Right ventricle myocardium inferior (tissue), 1 donor: ENCODE measurements at regions not wholly inside any gene's neighbourhood (a gene's known extent, or its start where the extent isn't known, plus 50 kb on each side); places are given as distances from the start of the nearest gene placed in this dataset.

Experiments
- ATAC-seq: fragments of 200-7000 bp; cut with Tn5 transposase; one replicate; pipeline ENCODE4 v1.9.1; 2020; ENCODE audit warnings: mild to moderate bottlenecking, moderate library complexity
- DNase-seq: peaks from one replicate; pipeline ENCODE4 v3.0.0; 2021; ENCODE audit errors: missing footprints
- intact Hi-C: fragments of 100-400 bp; cut with DNase I; formaldehyde crosslinking; loops from one replicate; pipeline ENCODE4 v1.11.0; 2022
- donor health status: DM: no; HTN: yes; CAD: no; lungs with severe emphysema.

DNA sequence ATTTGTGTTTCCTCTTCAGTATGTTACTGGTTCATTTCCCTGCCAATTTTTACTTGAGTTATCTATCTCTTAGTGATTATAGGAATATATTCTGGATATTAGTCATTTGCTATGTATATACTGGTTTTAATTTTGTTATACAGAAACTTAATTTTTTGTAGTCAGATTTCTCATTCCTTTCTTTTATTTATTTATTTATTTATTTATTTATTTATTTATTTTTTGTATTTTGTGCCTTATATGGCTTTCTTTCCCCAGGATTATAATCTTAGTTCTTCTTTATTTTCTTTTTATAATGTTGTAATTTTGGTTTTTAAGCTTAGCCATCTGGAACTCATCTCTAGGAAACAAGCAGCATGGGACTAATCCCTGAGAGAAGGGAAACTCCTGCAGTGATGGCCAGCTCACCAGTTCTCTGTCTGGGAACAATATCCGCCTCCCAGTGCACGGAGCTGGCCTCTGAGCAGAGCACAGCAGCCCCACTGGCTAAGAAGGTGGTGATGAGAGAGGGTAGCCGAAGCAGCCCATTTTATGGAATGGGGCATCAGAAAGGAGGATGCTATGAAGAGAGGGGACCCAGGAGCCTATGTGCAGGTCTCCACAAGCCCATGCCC is 54.5 kb upstream of the ADORA2B start:
- ATAC-seq (no peak), DNase-seq (no peak)
- intact Hi-C loops: no loop called here

DNA sequence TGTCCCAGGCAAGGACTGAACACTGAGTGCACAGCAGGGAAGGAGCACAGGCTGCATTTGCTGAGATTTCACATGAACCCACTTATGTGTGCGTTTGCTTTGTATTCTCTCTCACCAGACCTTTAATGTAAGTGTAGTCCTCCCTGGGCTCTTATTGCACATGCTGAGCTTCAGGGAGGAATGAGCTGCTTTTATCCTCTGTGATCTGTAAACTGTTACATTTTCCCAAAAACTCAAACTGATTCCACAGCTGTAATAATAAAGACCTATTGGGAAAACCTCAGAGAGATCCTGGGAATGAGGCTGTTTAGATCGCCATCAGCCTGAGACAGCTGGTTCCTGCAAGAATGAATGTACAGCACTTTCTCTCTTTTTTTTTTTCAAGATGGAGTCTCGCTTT is 53.6 kb upstream of the ADORA2B start:
- DNase-seq: no peak
- intact Hi-C loops: no loop called here
- no peak for ATAC-seq

DNA sequence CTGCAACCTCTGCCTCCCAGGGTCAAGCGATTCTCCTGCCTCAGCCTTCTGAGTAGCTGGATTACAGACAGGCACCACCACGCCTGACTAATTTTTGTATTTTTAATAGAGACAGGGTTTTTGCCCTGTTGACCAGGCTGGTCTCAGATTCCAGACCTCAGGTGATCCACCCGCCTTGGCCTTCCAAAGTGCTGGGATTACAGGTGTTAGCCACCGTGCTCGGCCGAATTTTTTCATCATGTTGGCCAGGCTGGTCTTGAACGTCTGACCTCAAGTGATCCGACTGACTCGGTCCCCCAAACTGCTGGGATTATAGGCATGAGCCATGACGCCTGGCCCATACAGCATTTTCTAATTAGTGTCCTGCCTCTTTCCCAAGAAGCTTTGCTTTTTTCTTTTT is 52.7 kb upstream of the ADORA2B start:
- ATAC-seq: no peak
- DNase-seq: no peak
- intact Hi-C loops: no loop called here

DNA sequence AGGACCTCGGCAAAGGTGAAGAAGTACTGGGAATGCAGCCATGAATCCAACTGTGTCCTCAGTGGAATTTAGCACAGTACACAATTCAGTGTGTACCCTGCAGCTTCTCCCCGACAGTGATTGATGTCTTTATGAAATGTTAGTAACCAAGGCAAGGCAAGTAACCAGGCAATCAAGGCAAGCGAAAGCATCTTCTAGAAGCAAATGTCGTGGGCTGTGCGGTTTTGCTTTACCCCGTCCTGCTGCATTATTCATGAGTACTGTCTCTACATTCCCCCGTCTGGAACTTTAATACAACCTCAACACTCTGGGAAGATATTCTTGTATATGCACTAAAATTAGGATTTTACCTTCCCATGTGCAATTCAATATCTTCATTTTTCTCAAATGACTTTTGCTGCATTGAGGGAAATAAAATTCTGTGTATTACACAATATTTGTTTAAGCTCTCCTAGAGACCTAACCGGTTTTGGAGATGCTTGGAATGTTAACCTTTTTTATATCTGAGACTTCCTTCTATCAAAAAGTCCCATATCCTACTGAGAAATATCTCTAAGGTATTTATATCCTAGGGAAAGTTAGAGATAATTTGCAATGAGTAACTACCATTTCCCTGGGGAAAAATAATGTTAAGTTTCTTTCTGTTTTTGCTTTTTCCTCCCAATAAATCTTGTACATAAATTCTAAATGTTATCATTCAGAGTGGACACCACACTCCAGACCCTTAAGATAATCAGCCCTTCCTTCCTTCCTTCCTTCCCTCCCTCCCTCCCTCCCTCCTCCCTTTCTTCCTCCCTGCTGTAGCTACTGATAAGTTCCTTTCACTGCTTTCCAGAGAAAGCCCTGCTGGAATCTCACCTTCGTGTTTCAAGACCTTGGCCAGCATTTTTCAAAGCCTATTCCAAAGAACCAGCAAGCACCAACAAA is 51.9 kb upstream of the ADORA2B start:
- DNase-seq: no peak
- no peak for ATAC-seq
- intact Hi-C loops: no loop called here

DNA sequence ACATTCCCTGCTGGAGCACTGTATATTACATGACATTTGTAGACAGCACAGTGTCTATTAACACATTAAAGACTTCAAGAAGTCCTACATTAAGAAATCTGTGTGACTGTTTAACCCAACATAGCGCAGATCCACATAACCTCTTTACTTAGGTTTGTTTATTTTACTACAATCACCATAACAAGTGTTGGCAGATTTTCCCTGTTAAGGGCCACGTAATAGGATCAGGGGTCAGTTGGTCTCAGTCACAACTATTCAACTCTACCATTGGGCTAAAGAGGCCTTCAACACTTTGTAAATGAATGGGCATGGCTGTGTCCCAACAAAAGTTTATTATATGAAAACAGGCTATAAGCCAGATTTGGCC is 51.3 kb upstream of the ADORA2B start:
- intact Hi-C loops: no loop called here
- ATAC-seq: no peak
- no peak for DNase-seq

DNA sequence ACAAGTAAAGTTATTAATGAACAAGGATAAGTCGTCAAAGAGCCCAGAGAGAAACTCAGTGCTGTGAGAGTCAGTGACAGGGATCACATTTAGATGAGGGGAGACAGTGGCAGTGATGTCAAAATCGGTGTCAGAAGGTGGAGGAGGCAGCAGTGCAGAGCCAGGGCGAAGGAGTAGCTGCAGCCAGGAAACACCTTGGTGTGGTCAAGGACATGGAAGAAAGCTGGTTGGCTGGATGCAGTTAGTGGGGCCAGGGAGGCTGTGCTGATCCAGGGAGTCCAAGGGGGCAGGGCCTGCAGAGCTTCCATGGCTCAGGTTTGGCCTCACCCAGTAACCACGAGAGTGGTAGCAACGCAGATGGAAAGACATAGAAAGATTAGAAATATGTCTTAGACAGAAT is 50.7 kb upstream of the ADORA2B start:
- no peak for ATAC-seq
- intact Hi-C loops: no loop called here
- no peak for DNase-seq

DNA sequence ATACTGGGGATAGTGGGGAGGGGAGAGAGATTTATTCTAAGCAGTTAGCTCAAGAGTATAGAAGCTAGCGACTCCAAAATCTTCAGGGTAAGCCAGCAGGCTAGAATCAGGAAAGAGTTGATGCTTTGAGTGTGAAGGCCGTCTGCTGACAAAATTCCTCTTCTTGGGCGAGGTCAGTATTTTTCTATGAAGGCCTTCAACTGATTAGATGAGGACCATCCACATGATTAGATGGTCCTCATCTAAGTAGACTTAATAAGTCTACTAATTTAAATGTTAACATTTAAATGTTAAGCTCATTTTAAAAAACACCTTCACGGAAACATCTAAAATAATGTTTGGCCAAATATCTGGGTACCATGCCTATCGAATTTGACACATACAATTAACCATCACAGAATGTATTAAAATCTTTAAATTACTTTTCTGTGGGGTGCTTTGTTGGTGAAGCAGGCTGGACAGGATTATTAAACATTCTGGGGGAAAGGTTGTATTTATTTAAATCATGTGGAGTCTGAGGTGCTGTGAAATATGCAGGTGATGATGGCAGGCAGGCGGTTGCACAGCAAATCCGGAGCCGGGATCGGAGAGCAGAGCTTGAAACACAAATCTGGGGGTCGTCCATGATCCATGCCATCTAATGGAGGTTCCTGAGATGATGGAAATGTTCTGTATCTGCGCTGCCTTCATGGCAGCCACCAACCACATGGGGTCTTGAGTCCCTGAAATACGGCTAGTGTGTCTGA is 49.8 kb upstream of the ADORA2B start:
- ATAC-seq (no peak), DNase-seq (no peak)
- intact Hi-C loops: no loop called here
